ENCODE measurements at regions not wholly inside any gene's neighbourhood (a gene's known extent, or its start where the extent isn't known, plus 50 kb on each side); places are given as distances from the start of the nearest gene placed in this dataset.

- no peak for TF ChIP-seq CTCF (IDR thresholded peaks at IDR 0.05; ENCODE audit: control insufficient read depth, insufficient read depth, low read depth, low read length, missing control alignments)
- no peak for DNase-seq (ENCODE audit: low read depth)
These were observed 50.6 kb upstream of the RNF152 start for GRCh38 chr18:61943175-61943964.

More at GRCh38 chr18:61943175-61943964, 50.6 kb upstream of the RNF152 start:
- H3K4me3 ChIP-seq (ENCODE audit: control insufficient read depth, low read depth, low read length): no peak overlapping the region

All from AG09309 (cell line).